Transverse colon (tissue), 4 donors: ENCODE measurements at regions not wholly inside any gene's neighbourhood (a gene's known extent, or its start where the extent isn't known, plus 50 kb on each side); places are given as distances from the start of the nearest gene placed in this dataset.

Experiments used
- DNase-seq: peaks from one replicate; pipeline ENCODE4 v3.0.0-alpha.2; 2019
- H3K27ac ChIP-seq, 4 donors: fragments of 200-600 bp; sonication (generic); 2 replicates each; pipeline ENCODE4 v1.5.1; 2016 to 2018; ENCODE audit warnings: inconsistent platforms in 4 of 4
- H3K27me3 ChIP-seq: fragments of 200-600 bp; sonication (generic); 2 replicates; pipeline ENCODE4 v1.5.1; 2017; ENCODE audit warnings: inconsistent platforms
- H3K36me3 ChIP-seq, 4 donors: fragments of 200-600 bp; sonication (generic); 2 replicates each; pipeline ENCODE4 v1.5.1; 2017 to 2019; ENCODE audit warnings: inconsistent platforms in 4 of 4
- H3K4me1 ChIP-seq, 4 donors: fragments of 200-600 bp; sonication (generic); 2 replicates each; pipeline ENCODE4 v1.5.1; 2017 to 2020; ENCODE audit warnings: inconsistent platforms in 4 of 4
- H3K4me3 ChIP-seq, 4 donors: fragments of 200-600 bp; sonication (generic); 1 replicate in 1 of 4; 2 replicates in 3 of 4; pipeline versions ENCODE4 v1.5.1 to v1.6.1; 2017 to 2019; ENCODE audit warnings: inconsistent platforms in 4 of 4
- H3K9me3 ChIP-seq, 2 donors: fragments of 200-600 bp; sonication (generic); 2 replicates each; pipeline ENCODE4 v1.5.1; 2017 to 2019; ENCODE audit warnings: inconsistent platforms in 2 of 2
- EP300 ChIP-seq: sonication (generic); formaldehyde crosslinking; IDR thresholded peaks from one replicate; pipeline ENCODE4 v1.6.1; 2017; ENCODE audit warnings: antibody characterized with exemption, low read depth
- POLR2A ChIP-seq: fragments of 450-650 bp; IDR thresholded peaks from one replicate; pipeline ENCODE4 v1.6.1; 2016; ENCODE audit warnings: antibody characterized with exemption, mild to moderate bottlenecking, moderate library complexity
- POLR2AphosphoS5 ChIP-seq, 3 donors: sonication (generic); formaldehyde crosslinking; IDR thresholded peaks; one replicate each; pipeline ENCODE4 v1.6.1; 2016; ENCODE audit warnings: antibody characterized with exemption in 3 of 3
- WGBS, 2 donors: methylation state at CpG; one replicate each; pipeline ENCODE4 v1.1.5; 2018; ENCODE audit warnings: low coverage in 1 of 2; 5-methylcytosine and 5-hydroxymethylcytosine counted together
- in situ Hi-C, 4 donors: fragments of 200-750 bp; cut with MboI; loops; one replicate each; pipeline versions ENCODE4 v1.15.0 to v1.15.1; 2017; ENCODE audit warnings: low sequenced_read_pairs in 3 of 4, low pct_ligation_motif_present in 1 of 4, low pct_unique_long_range_greater_than_20kb in 1 of 4
- intact Hi-C: fragments of 100-400 bp; cut with DNase I; formaldehyde crosslinking; loops from one replicate; pipeline ENCODE4 v1.15.1; 2023; ENCODE audit warnings: low total_unique reads
- TF ChIP-seq, protein P1 (sequence below), 5 experiments: fragments of 200-600 bp in 3 of 5; fragments of 450-650 bp in 2 of 5; sonication (generic) in 3 of 5; IDR thresholded peaks; 1 replicate in 2 of 5; 2 replicates in 3 of 5; pipeline ENCODE4 v1.5.1; 2016 to 2017; ENCODE audit warnings: antibody characterized with exemption in 5 of 5, inconsistent platforms in 3 of 5, mild to moderate bottlenecking in 2 of 5, moderate library complexity in 1 of 5

DNA sequence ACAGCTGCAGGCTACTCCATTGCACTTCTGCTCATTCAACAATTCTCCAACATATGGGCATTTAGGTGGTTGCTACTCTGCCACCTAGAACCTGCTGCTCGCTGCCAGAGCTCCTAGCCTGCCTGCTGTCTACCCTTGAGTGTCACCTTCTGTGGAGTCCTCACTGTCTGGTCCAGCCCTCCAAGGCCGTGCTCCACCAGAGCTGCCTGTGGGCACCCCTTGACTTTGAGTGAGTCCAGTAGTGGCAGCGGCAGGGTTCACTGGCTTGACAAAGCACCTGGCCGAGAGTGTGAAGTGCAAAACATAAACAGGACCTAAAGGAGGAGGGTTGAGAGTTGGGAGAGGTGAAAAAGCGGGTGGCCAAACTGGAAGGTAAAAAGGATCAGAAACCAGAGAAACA lies 120.3 kb upstream of the DNAH14 start:
- no peak overlapping the region for H3K4me3 ChIP-seq
- H3K4me1 ChIP-seq = no peaks in the 10 kb centered on the region
- H3K27me3 ChIP-seq = no peaks in the 10 kb centered on the region
- no peak overlapping the region for H3K27ac ChIP-seq
- intact Hi-C loops (no loop called here), in situ Hi-C loops (loop anchor here in 1 of 4 donors (25.0 kb wide), 1 partner anchor 97 kb away; no protein-coding TSS in a partner anchor)
- TF ChIP-seq EP300 = no peak
- TF ChIP-seq, protein P1, sequence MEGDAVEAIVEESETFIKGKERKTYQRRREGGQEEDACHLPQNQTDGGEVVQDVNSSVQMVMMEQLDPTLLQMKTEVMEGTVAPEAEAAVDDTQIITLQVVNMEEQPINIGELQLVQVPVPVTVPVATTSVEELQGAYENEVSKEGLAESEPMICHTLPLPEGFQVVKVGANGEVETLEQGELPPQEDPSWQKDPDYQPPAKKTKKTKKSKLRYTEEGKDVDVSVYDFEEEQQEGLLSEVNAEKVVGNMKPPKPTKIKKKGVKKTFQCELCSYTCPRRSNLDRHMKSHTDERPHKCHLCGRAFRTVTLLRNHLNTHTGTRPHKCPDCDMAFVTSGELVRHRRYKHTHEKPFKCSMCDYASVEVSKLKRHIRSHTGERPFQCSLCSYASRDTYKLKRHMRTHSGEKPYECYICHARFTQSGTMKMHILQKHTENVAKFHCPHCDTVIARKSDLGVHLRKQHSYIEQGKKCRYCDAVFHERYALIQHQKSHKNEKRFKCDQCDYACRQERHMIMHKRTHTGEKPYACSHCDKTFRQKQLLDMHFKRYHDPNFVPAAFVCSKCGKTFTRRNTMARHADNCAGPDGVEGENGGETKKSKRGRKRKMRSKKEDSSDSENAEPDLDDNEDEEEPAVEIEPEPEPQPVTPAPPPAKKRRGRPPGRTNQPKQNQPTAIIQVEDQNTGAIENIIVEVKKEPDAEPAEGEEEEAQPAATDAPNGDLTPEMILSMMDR (IDR thresholded peaks at IDR 0.05) = no peak
- TF ChIP-seq POLR2AphosphoS5 (IDR thresholded peaks at IDR 0.05) = no peak
- TF ChIP-seq POLR2A = no peak
- 86 to 90% methylated on average over 1 to 5 of the region's 5 CpGs for WGBS, 2 donors
- DNase-seq = no peak
- H3K36me3 ChIP-seq = no peaks in the 10 kb centered on the region
- no peaks in the 10 kb centered on the region for H3K9me3 ChIP-seq

DNA sequence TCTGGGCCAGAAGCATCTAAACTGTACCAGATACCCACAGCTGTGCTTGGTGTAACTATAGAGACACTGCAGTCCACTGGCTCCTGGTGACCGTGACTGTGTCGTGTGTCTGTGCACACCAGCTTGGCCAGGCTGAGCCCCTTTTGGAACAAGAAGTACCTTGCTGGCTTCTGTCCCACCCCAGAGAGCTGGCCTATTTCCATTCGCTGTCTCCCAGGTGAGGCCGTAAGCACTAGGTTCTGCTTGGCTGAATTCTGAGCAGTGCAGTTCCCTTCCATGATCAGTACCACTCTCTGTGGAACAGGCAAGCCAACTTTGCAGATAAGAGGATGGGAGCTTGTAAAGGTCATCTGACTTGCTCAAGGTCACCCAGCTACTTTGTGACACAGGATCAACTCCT lies 119.9 kb upstream of the DNAH14 start:
- 90% methylated on average over 4 of the region's 4 CpGs; no CpG with 5 or more reads in 1 of the 2 donors for WGBS, 2 donors
- H3K27me3 ChIP-seq = no peaks in the 10 kb centered on the region
- H3K9me3 ChIP-seq = no peaks in the 10 kb centered on the region
- no peak overlapping the region for H3K4me3 ChIP-seq
- TF ChIP-seq, protein P1 (IDR thresholded peaks at IDR 0.05) = no peak
- no peak for TF ChIP-seq EP300
- no peak for TF ChIP-seq POLR2A
- TF ChIP-seq POLR2AphosphoS5 (IDR thresholded peaks at IDR 0.05) = no peak
- in situ Hi-C loops (loop anchor here in 1 of 4 donors (25.0 kb wide), 1 partner anchor 97 kb away; no protein-coding TSS in a partner anchor), intact Hi-C loops (no loop called here)
- H3K27ac ChIP-seq = no peak overlapping the region
- DNase-seq = no peak
- no peaks in the 10 kb centered on the region for H3K36me3 ChIP-seq
- H3K4me1 ChIP-seq = no peaks in the 10 kb centered on the region

DNA sequence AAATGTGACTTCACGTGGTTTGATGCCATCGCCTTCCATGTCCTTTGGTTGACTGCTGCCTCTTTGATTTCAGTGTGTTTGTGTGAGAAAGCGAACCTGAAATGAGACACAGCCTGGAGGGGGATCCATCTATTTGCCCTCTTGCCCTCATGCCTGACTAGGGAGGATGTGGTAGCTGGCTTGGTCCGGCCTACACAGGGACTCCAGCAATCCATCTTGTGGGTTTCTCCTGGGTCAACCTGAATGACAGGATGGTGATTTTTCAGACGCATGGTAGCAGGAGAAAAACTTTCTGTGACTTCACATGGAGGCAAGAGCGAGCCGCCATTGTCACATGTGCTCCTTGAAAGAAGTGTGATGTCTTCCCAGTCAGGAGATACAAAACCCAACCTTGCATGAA lies 117.9 kb upstream of the DNAH14 start:
- no peak for DNase-seq
- no peaks in the 10 kb centered on the region for H3K36me3 ChIP-seq
- TF ChIP-seq, protein P1 (IDR thresholded peaks at IDR 0.05) = no peak
- TF ChIP-seq POLR2A (no peak), POLR2AphosphoS5 (IDR thresholded peaks at IDR 0.05) (no peak), EP300 (no peak)
- H3K4me3 ChIP-seq = no peak overlapping the region
- no peaks in the 10 kb centered on the region for H3K4me1 ChIP-seq
- intact Hi-C loops = no loop called here
- H3K27ac ChIP-seq = no peak overlapping the region
- H3K9me3 ChIP-seq = no peaks in the 10 kb centered on the region
- 89% methylated on average over 7 of the region's 7 CpGs; no CpG with 5 or more reads in 1 of the 2 donors for WGBS, 2 donors
- H3K27me3 ChIP-seq = no peaks in the 10 kb centered on the region
- in situ Hi-C loops = loop anchor here in 1 of 4 donors (25.0 kb wide), 1 partner anchor 99 kb away; no protein-coding TSS in a partner anchor

DNA sequence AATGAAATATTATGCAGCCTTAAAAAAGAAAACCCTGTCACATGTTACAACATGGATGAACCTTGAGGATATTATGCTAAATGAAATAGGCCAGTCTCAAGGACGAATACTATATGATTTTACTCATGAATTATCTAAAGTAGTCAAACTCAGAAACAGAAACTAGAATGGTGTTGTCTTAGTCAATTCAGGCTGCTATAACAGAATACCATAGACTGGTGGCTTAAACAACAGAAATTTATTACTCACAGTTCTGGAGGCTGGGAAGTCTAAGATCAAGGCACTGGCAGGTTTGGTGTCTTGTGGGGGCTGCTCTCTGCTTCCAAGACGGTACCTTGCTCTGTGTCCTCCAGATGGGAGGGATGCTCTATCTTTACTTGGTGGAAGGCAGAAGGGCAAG lies 113.8 kb upstream of the DNAH14 start:
- Histone ChIP-seq H3K27me3 (no peaks in the 10 kb centered on the region), H3K36me3 (no peaks in the 10 kb centered on the region), H3K4me3 (no peak overlapping the region), H3K4me1 (no peaks in the 10 kb centered on the region), H3K9me3 (no peaks in the 10 kb centered on the region), H3K27ac (no peak overlapping the region)
- in situ Hi-C loops = loop anchor here in 1 of 4 donors (25.0 kb wide), 1 partner anchor 103 kb away; no protein-coding TSS in a partner anchor
- no peak for DNase-seq
- TF ChIP-seq, protein P1 (IDR thresholded peaks at IDR 0.05) = no peak
- no peak for TF ChIP-seq POLR2A
- TF ChIP-seq POLR2AphosphoS5 (IDR thresholded peaks at IDR 0.05) = no peak
- TF ChIP-seq EP300 = no peak
- WGBS, 2 donors = 79 to 100% methylated on average over 1 to 2 of the region's 2 CpGs
- intact Hi-C loops = no loop called here
